NCI-H748 (cell line): ENCODE measurements at regions not wholly inside any gene's neighbourhood (a gene's known extent, or its start where the extent isn't known, plus 50 kb on each side); places are given as distances from the start of the nearest gene placed in this dataset.

Source experiments
- DNase-seq: peaks from one replicate; lab custom pipeline; 2025; ENCODE audit not compliant: unreplicated experiment; lab: John Stamatoyannopoulos, UW

GRCh38 chr16:62966626-62967025 is 930.4 kb upstream of the CDH8 start:
- DNase-seq, result peak; percentile 27

GRCh38 chr16:62965831-62966230 is 929.6 kb upstream of the CDH8 start:
- DNase-seq, result peak; percentile 17

- no peak for DNase-seq
Observed at GRCh38 chr16:62963846-62964245, 927.6 kb upstream of the CDH8 start.

- DNase-seq, result peak; percentile 20
Observed at GRCh38 chr16:62955033-62955349, 918.8 kb upstream of the CDH8 start.

- no peak for DNase-seq
Observed at GRCh38 chr16:62954144-62955032, 918.1 kb upstream of the CDH8 start.

GRCh38 chr16:62950351-62950750 is 914.1 kb upstream of the CDH8 start:
- DNase-seq, result no peak

GRCh38 chr16:62940569-62940968 is 904.3 kb upstream of the CDH8 start:
- no peak for DNase-seq

- DNase-seq, result no peak
Observed at GRCh38 chr16:62939687-62940086, 903.4 kb upstream of the CDH8 start.

- peak; percentile 12 for DNase-seq
Observed at GRCh38 chr16:62933929-62934328, 897.7 kb upstream of the CDH8 start.

- DNase-seq, result no peak
Observed at GRCh38 chr16:62929593-62929992, 893.4 kb upstream of the CDH8 start.

- DNase-seq, result no peak
Observed at GRCh38 chr16:62927122-62927521, 890.9 kb upstream of the CDH8 start.

- DNase-seq, result no peak
Observed at GRCh38 chr16:62926121-62926801, 890.0 kb upstream of the CDH8 start.

GRCh38 chr16:62921904-62922303 is 885.7 kb upstream of the CDH8 start:
- DNase-seq, result no peak

GRCh38 chr16:62913924-62914323 is 877.7 kb upstream of the CDH8 start:
- peak; percentile 61 for DNase-seq

GRCh38 chr16:62913333-62913732 is 877.1 kb upstream of the CDH8 start:
- DNase-seq, result no peak

- DNase-seq, result no peak
Observed at GRCh38 chr16:62909597-62909996, 873.4 kb upstream of the CDH8 start.

- DNase-seq, result no peak
Observed at GRCh38 chr16:62907562-62907961, 871.3 kb upstream of the CDH8 start.

GRCh38 chr16:62903961-62904502 is 867.8 kb upstream of the CDH8 start:
- no peak for DNase-seq

- no peak for DNase-seq
Observed at GRCh38 chr16:62899737-62900136, 863.5 kb upstream of the CDH8 start.

- DNase-seq, result no peak
Observed at GRCh38 chr16:62889097-62889496, 852.9 kb upstream of the CDH8 start.

- no peak for DNase-seq
Observed at GRCh38 chr16:62883509-62883908, 847.3 kb upstream of the CDH8 start.

GRCh38 chr16:62882552-62883221 is 846.4 kb upstream of the CDH8 start:
- no peak for DNase-seq
